Psoas muscle (tissue), 7 donors: ENCODE measurements at regions not wholly inside any gene's neighbourhood (a gene's known extent, or its start where the extent isn't known, plus 50 kb on each side); places are given as distances from the start of the nearest gene placed in this dataset.

ENCODE experiments used
- ATAC-seq, 4 donors: fragments of 200-7000 bp; cut with Tn5 transposase; one replicate each; pipeline ENCODE4 v1.9.1; 2020; ENCODE audit warnings: moderate library complexity in 3 of 4, mild to moderate bottlenecking in 2 of 4
- DNase-seq, 2 donors: peaks; one replicate each; pipeline ENCODE4 v3.0.0-alpha.2; 2020
- H3K27ac ChIP-seq: fragments of 200-600 bp; one replicate; pipeline ENCODE4 v1.8.0; 2022
- H3K27me3 ChIP-seq, 3 donors: fragments of 200-600 bp in 1 of 3; one replicate each; pipeline versions ENCODE4 v1.6.1 to v1.8.0; 2013 to 2022; ENCODE audit warnings: low read length in 2 of 3, mild to moderate bottlenecking in 2 of 3, moderate library complexity in 1 of 3; ENCODE audit not compliant: insufficient read depth in 3 of 3
- H3K36me3 ChIP-seq, 2 donors: fragments of 200-600 bp in 1 of 2; one replicate each; pipeline versions ENCODE4 v1.6.1 to v1.8.0; 2013 to 2022; ENCODE audit warnings: low read depth in 1 of 2, mild to moderate bottlenecking in 1 of 2, moderate library complexity in 1 of 2; ENCODE audit not compliant: insufficient read depth in 1 of 2
- H3K4me1 ChIP-seq: fragments of 200-600 bp; one replicate; pipeline ENCODE4 v1.8.0; 2022
- H3K4me3 ChIP-seq: fragments of 200-600 bp; one replicate; pipeline ENCODE4 v1.8.0; 2022; ENCODE audit warnings: mild to moderate bottlenecking
- H3K9me3 ChIP-seq: fragments of 200-600 bp; one replicate; pipeline ENCODE4 v1.8.0; 2022
- WGBS, 3 donors: extraction: QIAGEN DNeasy Blood & Tissue Kit; methylation state at CpG; one replicate each; pipeline versions ENCODE4 v1.1.6 to v1.1.7; 2013; 5-methylcytosine and 5-hydroxymethylcytosine counted together
- intact Hi-C, 2 donors: fragments of 100-400 bp; cut with DNase I; formaldehyde crosslinking; loops; one replicate each; pipeline versions ENCODE4 v1.11.0 to v1.14.2; 2022
- TF ChIP-seq, protein P1 (sequence below): fragments of 200-600 bp; IDR thresholded peaks from one replicate; pipeline ENCODE4 v1.8.0; 2022; ENCODE audit warnings: antibody characterized with exemption
- donor health status: healthy with polysubstance abuse.
- donor health status: DM: no; HTN: no; CAD: no; lungs with moderate emphysema.
- donor health status: Bipolar disorder and iron deficiency.
- donor health status: healthy.
- donor health status: DM: yes; HTN: yes; CAD: no.
- donor health status: DM: no; HTN: no; CAD: no.
- donor health status: DM: yes; HTN: yes; CAD: no.

DNA sequence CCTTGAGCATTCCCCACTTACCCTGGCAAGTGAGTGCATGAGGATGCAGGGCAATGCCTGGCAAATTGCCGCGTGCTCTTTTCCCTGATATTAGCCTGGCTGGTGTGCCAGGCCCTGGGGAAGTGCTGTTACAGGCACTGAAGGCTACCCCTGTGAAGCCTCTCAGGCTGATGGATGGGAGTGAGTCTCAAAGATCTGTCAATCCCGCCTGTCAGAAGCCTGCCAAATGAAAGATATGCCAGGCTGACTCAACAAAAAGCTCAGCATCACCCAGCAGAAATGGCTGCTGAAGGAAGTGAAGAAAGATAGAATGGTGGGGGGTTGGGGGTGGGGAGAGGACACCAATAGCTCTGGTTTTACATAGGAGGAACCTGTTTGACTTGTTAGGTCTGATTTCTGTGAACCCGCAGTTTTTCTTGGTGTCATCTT is 112.1 kb downstream of the LACC1 start:
- Histone ChIP-seq H3K4me1 (no peaks in the 10 kb centered on the region), H3K27ac (no peak overlapping the region), H3K27me3 (no peaks in the 10 kb centered on the region), H3K36me3 (no peaks in the 10 kb centered on the region), H3K9me3 (no peaks in the 10 kb centered on the region), H3K4me3 (no peak overlapping the region)
- WGBS, 3 donors = 69 to 76% (median 74%) methylated on average over 4 of the region's 4 CpGs
- ATAC-seq (no peak), DNase-seq (no peak)
- TF ChIP-seq, protein P1, sequence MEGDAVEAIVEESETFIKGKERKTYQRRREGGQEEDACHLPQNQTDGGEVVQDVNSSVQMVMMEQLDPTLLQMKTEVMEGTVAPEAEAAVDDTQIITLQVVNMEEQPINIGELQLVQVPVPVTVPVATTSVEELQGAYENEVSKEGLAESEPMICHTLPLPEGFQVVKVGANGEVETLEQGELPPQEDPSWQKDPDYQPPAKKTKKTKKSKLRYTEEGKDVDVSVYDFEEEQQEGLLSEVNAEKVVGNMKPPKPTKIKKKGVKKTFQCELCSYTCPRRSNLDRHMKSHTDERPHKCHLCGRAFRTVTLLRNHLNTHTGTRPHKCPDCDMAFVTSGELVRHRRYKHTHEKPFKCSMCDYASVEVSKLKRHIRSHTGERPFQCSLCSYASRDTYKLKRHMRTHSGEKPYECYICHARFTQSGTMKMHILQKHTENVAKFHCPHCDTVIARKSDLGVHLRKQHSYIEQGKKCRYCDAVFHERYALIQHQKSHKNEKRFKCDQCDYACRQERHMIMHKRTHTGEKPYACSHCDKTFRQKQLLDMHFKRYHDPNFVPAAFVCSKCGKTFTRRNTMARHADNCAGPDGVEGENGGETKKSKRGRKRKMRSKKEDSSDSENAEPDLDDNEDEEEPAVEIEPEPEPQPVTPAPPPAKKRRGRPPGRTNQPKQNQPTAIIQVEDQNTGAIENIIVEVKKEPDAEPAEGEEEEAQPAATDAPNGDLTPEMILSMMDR = no peak
- intact Hi-C loops = no loop called here

DNA sequence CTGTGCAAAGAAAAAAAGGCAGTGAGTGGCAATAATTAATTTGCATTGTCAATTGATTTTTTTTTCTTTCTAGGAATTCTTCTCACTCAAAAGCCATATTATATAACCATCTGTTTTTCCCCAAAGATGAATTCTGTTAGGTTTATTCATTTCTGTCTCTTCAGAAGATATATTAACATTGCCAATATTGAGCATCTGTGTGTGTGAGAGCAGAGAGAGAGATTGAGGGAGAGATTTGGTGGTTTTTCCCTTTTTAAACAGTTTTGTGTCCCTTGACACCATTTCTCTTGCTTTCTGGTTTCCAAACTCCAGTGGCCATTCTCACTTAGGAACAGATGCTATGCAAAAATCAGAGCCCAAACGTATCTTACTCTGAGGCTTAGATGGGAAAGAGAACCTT is 112.5 kb downstream of the LACC1 start:
- H3K4me1 ChIP-seq = no peaks in the 10 kb centered on the region
- no peaks in the 10 kb centered on the region for H3K36me3 ChIP-seq
- no peak for ATAC-seq
- no peaks in the 10 kb centered on the region for H3K27me3 ChIP-seq
- TF ChIP-seq, protein P1 = no peak
- H3K4me3 ChIP-seq = no peak overlapping the region
- WGBS, 3 donors = 66 to 73% (median 69%) methylated on average over 1 of the region's 1 CpG
- DNase-seq = no peak
- no peak overlapping the region for H3K27ac ChIP-seq
- intact Hi-C loops = no loop called here
- H3K9me3 ChIP-seq = no peaks in the 10 kb centered on the region

DNA sequence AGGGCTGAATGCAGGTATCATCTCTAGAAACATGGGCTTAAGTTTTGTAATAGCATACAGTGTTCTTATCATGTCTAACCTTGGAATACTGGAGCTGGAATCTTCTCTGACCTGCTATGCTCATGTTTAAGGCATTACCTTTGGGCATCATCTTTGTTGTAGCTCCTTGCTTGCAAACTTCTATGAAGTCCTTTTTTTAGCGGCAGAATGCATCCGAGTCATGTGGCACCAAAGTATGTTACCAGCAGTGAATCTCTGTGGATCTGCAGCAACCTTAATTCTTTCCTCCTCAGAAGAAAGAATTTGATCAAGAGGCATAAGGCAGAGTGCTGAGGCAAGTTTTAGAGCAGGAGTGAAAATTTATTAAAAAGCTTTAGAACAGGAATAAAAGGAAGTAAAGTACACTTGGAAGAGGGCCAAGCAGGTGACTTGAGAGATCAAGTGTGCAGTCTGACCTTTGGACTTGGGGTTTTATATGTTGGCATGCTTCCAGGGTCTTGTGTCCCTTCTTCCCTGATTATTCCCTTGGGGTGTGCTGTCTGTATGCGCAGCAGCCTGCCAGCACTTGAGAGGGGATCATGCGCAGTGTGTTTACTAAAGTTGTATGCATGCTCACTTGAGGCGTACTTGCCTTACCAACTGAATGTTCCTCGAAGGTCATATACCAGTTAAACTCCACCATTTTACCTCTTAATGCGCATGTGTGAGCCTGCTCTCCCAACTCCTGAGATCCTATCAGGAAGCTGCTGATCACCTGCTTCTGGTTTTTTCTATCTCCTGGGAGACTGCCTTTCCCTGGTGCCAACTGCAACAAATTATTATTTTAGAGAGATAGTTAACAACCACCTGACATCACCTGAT is 115.5 kb downstream of the LACC1 start:
- DNase-seq (no peak), ATAC-seq (no peak)
- Histone ChIP-seq H3K9me3 (no peaks in the 10 kb centered on the region), H3K4me3 (no peak overlapping the region), H3K27me3 (no peaks in the 10 kb centered on the region), H3K36me3 (no peaks in the 10 kb centered on the region), H3K4me1 (no peaks in the 10 kb centered on the region), H3K27ac (no peak overlapping the region)
- TF ChIP-seq, protein P1 = no peak
- 78 to 88% (median 80%) methylated on average over 7 of the region's 7 CpGs for WGBS, 3 donors
- intact Hi-C loops = no loop called here

DNA sequence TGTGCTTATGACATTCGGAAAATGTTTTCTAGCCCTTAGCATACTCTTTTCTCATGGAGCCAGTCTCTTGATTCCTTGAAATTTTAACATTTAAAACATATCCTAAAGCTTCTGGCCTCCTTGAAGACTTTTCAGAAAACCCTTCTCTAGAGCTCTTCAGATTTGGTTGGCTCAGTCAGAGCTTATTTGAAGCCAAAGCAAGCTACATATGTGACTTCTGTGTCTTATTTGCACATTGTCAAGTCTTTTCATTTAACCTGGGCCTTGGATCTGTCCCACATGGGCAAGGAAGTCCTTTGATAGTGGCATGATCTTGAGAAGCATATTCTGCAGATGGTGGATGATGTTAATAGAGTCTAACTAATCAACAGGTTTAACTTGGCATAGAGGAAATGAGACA is 116.5 kb downstream of the LACC1 start:
- TF ChIP-seq, protein P1 = no peak
- Histone ChIP-seq H3K9me3 (no peaks in the 10 kb centered on the region), H3K27ac (no peak overlapping the region), H3K4me1 (no peaks in the 10 kb centered on the region), H3K36me3 (no peaks in the 10 kb centered on the region), H3K4me3 (no peak overlapping the region), H3K27me3 (no peaks in the 10 kb centered on the region)
- ATAC-seq = no peak
- DNase-seq = no peak
- intact Hi-C loops = no loop called here
- 88 to 93% (median 91%) methylated on average over 1 of the region's 1 CpG for WGBS, 3 donors

DNA sequence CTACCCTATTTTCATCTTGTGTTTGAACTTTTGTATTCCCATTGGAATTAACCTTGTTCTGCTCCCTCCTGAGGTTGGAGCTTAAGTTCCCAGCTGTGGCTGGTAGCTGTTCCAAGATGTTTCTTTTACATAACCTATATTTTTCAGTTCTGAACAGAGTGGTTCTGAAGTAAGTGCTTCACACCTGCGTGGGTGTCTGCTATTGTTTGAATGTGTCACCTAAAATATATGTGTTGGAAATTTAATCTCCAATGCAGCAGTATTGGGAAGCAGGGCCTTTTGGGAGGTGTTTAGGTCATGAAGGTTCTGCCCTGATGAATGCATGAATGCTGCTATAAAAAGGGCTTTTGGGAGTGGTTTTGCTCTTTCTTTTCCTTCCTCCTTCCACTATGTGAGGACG is 123.8 kb downstream of the LACC1 start:
- Histone ChIP-seq H3K36me3 (no peaks in the 10 kb centered on the region), H3K4me3 (no peak overlapping the region), H3K27me3 (no peaks in the 10 kb centered on the region), H3K27ac (no peak overlapping the region), H3K9me3 (peaks cover 5% of the 10 kb centered on the region), H3K4me1 (no peaks in the 10 kb centered on the region)
- TF ChIP-seq, protein P1 = no peak
- ATAC-seq = no peak
- no peak for DNase-seq
- intact Hi-C loops = no loop called here
- 44 to 59% (median 53%) methylated on average over 2 of the region's 2 CpGs for WGBS, 3 donors
